Calu3 (cell line): ENCODE measurements at regions not wholly inside any gene's neighbourhood (a gene's known extent, or its start where the extent isn't known, plus 50 kb on each side); places are given as distances from the start of the nearest gene placed in this dataset.

Experiments
- BruUV-seq: library from RNA; stranded (reverse); fragments of 400-500 nt; replicated peaks from 2 replicates; lab custom pipeline; 2021; lab: Mats Ljungman, UMichigan
- CTCF ChIA-PET: fragments of 300-600 bp; sonication (Branson Sonifier 250); formaldehyde crosslinking; loops from one replicate; lab custom pipeline; 2022; ENCODE audit warnings: antibody characterized with exemption; lab: Charles Lee
- DNase-seq: peaks from one replicate; pipeline ENCODE4 v3.0.0; 2022
- H3K27ac Mint-ChIP-seq: one replicate; pipeline ENCODE4 v1.8.0; 2022; ENCODE audit warnings: mixed read lengths; ENCODE audit not compliant: unreplicated experiment
- H3K27me3 Mint-ChIP-seq: one replicate; pipeline ENCODE4 v1.8.0; 2022; ENCODE audit warnings: mixed read lengths; ENCODE audit not compliant: unreplicated experiment
- H3K36me3 Mint-ChIP-seq: one replicate; pipeline ENCODE4 v1.8.0; 2022; ENCODE audit warnings: mild to moderate bottlenecking, moderate library complexity, mixed read lengths; ENCODE audit not compliant: insufficient read depth, unreplicated experiment
- H3K4me1 Mint-ChIP-seq: one replicate; pipeline ENCODE4 v1.8.0; 2022; ENCODE audit warnings: mild to moderate bottlenecking, low read depth, mixed read lengths; ENCODE audit not compliant: unreplicated experiment
- H3K4me3 Mint-ChIP-seq: one replicate; pipeline ENCODE4 v1.8.0; 2022; ENCODE audit warnings: mild to moderate bottlenecking, low read depth, moderate library complexity, mixed read lengths; ENCODE audit not compliant: unreplicated experiment
- H3K9me3 Mint-ChIP-seq: one replicate; pipeline ENCODE4 v1.8.0; 2022; ENCODE audit warnings: low read depth, mixed read lengths; ENCODE audit not compliant: unreplicated experiment
- intact Hi-C: fragments of 100-400 bp; cut with micrococcal nuclease; formaldehyde crosslinking; loops from one replicate; pipeline ENCODE4 v1.10.0; 2022; ENCODE audit not compliant: unreplicated experiment
- TF ChIP-seq, protein P1 (sequence below): fragments of 200-600 bp; IDR thresholded peaks from one replicate; pipeline ENCODE4 v1.8.0; 2022; ENCODE audit warnings: antibody characterized with exemption; ENCODE audit not compliant: unreplicated experiment

DNA sequence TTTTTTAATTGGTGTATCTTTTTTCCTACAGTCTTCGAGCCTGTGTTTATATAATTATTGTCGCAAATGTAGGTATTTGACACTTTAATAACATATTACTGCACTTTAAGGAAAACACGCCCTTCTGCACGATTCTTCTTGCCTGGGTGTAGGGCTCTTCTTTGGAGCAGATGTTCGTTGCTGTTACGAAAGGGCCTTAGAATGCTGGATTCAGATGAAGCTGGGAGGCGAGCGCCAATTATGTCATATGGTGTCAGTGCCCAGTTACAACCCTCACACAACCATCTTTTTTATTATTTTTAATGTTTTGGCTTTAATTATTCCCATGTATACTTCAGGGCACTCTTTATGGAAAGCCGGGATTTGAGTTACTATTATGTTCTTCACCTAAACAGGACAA, 553.0 kb downstream of the EBF1 start:
- no peaks in the 10 kb centered on the region for H3K4me1 Mint-ChIP-seq
- intact Hi-C loops, result no loop called here
- DNase-seq, result no peak
- H3K4me3 Mint-ChIP-seq, result no peak overlapping the region
- H3K9me3 Mint-ChIP-seq, result peaks cover 12% of the 10 kb centered on the region
- H3K36me3 Mint-ChIP-seq, result no peaks in the 10 kb centered on the region
- H3K27me3 Mint-ChIP-seq, result no peaks in the 10 kb centered on the region
- no peak overlapping the region for H3K27ac Mint-ChIP-seq
- TF ChIP-seq, protein P1, sequence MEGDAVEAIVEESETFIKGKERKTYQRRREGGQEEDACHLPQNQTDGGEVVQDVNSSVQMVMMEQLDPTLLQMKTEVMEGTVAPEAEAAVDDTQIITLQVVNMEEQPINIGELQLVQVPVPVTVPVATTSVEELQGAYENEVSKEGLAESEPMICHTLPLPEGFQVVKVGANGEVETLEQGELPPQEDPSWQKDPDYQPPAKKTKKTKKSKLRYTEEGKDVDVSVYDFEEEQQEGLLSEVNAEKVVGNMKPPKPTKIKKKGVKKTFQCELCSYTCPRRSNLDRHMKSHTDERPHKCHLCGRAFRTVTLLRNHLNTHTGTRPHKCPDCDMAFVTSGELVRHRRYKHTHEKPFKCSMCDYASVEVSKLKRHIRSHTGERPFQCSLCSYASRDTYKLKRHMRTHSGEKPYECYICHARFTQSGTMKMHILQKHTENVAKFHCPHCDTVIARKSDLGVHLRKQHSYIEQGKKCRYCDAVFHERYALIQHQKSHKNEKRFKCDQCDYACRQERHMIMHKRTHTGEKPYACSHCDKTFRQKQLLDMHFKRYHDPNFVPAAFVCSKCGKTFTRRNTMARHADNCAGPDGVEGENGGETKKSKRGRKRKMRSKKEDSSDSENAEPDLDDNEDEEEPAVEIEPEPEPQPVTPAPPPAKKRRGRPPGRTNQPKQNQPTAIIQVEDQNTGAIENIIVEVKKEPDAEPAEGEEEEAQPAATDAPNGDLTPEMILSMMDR, result no peak
- BruUV-seq, result no TSS peak
- CTCF ChIA-PET, result no interaction called here

DNA sequence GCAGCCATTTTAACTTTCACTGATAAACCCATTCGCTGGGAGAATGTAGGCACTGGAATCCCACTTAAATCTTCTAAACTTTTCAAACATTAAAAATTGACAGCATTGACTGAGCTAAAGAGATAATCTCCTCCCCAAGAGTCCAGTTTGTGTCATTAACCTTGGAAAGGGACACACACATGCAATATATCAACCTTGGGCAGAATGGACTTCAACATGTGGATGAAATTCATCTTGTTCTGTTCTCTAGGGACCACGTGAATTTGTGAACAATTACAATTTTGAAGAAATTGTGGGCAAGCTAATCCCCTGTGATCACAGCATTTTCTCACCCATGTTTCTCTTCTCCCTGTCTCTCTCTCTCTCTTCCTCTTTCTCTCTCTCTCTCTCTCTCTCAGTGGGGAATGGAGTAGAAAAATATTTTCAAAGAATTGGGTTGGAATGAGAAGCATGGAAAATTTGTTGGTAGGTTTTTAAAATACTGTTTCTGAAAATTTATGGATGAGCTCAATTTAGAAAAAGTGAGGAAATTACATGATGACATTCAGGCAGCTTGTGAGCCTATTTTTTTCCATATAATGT, 553.7 kb downstream of the EBF1 start:
- DNase-seq, result no peak
- CTCF ChIA-PET, result no interaction called here
- H3K4me1 Mint-ChIP-seq, result no peaks in the 10 kb centered on the region
- TF ChIP-seq, protein P1, result no peak
- H3K36me3 Mint-ChIP-seq, result no peaks in the 10 kb centered on the region
- H3K9me3 Mint-ChIP-seq, result peaks cover 10% of the 10 kb centered on the region
- BruUV-seq, result no TSS peak
- no peak overlapping the region for H3K27ac Mint-ChIP-seq
- no peak overlapping the region for H3K4me3 Mint-ChIP-seq
- intact Hi-C loops, result no loop called here
- H3K27me3 Mint-ChIP-seq, result no peaks in the 10 kb centered on the region

DNA sequence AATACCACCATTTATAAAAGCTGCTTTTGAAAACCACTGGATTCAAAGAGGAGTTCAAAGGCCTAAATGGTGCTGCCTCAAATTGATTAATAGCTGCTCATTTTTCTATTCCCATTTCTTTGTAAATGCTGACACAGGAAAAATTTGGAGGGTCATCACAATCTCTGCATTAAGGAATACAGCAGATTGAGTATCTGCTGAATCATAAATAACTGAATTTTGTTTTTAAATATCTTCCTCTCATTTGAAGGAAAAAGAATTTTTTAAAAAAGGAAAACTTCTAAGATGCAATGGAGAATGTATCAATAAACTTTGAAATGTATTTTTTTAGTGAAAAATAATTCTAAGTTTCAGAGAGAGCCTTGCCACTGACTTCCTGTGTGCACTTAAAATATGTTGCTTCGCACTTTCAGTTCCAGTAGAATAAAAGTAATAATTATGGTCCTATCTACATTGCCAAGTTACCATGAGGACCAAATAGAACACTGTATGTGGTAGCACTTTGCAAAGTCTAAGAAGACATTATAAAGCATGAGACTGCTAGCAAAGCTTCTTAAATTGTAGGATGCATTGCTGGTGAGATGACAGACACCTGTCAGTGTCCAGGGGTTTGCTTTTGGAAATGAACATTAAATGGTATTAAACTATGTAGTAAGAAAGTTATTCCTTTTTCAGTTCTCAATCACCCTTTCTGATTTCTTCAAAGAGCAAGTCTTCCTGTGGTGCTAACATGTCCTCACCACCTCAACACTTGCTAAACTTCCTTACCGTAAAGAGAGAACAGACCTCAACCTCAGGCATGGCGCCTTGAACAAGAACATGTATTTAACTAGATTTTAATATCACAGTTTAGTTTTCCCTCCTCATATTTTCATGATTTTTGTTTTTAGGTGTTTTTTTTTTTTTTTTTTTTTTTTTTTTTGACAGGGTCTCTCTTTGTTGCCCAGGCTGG, 555.1 kb downstream of the EBF1 start:
- TF ChIP-seq, protein P1, result no peak
- DNase-seq, result no peak
- no peaks in the 10 kb centered on the region for H3K36me3 Mint-ChIP-seq
- H3K9me3 Mint-ChIP-seq, result peaks cover 16% of the 10 kb centered on the region
- no peak overlapping the region for H3K4me3 Mint-ChIP-seq
- CTCF ChIA-PET, result interaction anchor here (0.6 kb wide), 2 partner anchors 154 to 878 kb away, joined by 3 to 4 read pairs; no protein-coding TSS in a partner anchor
- H3K27ac Mint-ChIP-seq, result no peak overlapping the region
- H3K4me1 Mint-ChIP-seq, result no peaks in the 10 kb centered on the region
- no peaks in the 10 kb centered on the region for H3K27me3 Mint-ChIP-seq
- intact Hi-C loops, result no loop called here
- BruUV-seq, result no TSS peak

DNA sequence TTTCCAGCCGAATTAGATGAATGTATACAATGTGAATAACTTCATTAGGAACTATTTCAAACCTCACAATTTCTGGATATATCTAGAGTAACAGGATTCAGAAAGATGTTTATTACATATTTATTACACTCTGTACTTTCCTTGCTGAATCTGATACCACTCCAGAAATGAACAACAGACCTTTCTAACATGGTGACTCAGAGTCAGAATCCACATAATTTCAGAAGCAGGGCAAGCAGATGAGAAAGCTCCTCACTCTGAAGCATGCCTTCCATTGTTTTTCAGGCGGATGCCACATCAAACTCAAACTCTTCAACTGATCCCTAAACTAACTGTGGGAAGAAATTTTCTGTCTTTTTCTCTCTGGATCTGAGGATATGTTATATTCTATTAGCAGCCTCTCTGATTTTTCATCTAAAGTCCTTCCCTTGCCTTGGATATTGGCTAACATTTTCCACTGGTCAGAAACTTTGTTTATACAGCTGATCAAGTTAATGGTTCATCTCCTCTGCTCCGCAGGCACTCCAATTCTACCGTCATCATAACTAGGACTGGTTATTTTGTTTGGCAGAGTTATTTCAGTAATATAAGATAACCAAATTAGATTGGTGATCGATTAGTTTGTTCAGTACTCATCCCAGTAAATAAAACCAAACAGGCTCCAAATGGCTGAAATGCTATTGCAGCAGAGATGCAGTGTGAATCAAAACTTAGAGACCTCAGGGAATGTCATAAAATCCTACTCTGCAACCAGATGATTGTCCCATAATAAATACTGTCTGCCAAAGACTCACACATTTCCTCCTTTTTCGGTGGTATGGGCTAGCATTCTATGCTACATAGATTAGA, 556.0 kb downstream of the EBF1 start:
- intact Hi-C loops, result no loop called here
- Mint-ChIP-seq H3K27ac (no peak overlapping the region), H3K36me3 (no peaks in the 10 kb centered on the region), H3K4me1 (no peaks in the 10 kb centered on the region), H3K4me3 (no peak overlapping the region), H3K9me3 (peaks cover 19% of the 10 kb centered on the region), H3K27me3 (no peaks in the 10 kb centered on the region)
- CTCF ChIA-PET, result no interaction called here
- DNase-seq, result no peak
- TF ChIP-seq, protein P1, result no peak
- no TSS peak for BruUV-seq
